RWPE2 (cell line): ENCODE measurements at regions not wholly inside any gene's neighbourhood (a gene's known extent, or its start where the extent isn't known, plus 50 kb on each side); places are given as distances from the start of the nearest gene placed in this dataset.

ENCODE experiments used
- ATAC-seq: fragments of 200-7000 bp; cut with Tn5 transposase; 3 replicates; pipeline ENCODE4 v1.9.1; 2021; ENCODE audit warnings: low read depth
- DNase-seq: peaks from one replicate; pipeline ENCODE4 v3.0.0-alpha.2; 2020; ENCODE audit warnings: low spot score
- H3K27ac ChIP-seq: fragments of 450-650 bp; 2 replicates; pipeline ENCODE4 v1.5.1; 2017; ENCODE audit warnings: mild to moderate bottlenecking; ENCODE audit not compliant: poor library complexity, severe bottlenecking
- H3K27me3 ChIP-seq: fragments of 250-450 bp; sonication (Bioruptor Pico); 2 replicates; pipeline ENCODE4 v1.5.1; 2021; ENCODE audit warnings: mild to moderate bottlenecking, moderate library complexity; ENCODE audit not compliant: insufficient read depth, poor library complexity, severe bottlenecking
- H3K36me3 ChIP-seq: fragments of 250-450 bp; sonication (Bioruptor Pico); 2 replicates; pipeline ENCODE4 v1.5.1; 2020; ENCODE audit warnings: low read depth, mild to moderate bottlenecking, moderate library complexity
- H3K4me1 ChIP-seq: fragments of 250-450 bp; sonication (Bioruptor Pico); 2 replicates; pipeline ENCODE4 v1.5.1; 2021; ENCODE audit warnings: mild to moderate bottlenecking, moderate library complexity; ENCODE audit not compliant: insufficient read depth, poor library complexity, severe bottlenecking
- H3K4me3 ChIP-seq: fragments of 250-450 bp; sonication (Bioruptor Pico); 2 replicates; pipeline ENCODE4 v1.5.1; 2021; ENCODE audit warnings: mild to moderate bottlenecking, moderate library complexity; ENCODE audit not compliant: severe bottlenecking
- H3K9me3 ChIP-seq: fragments of 250-450 bp; sonication (Bioruptor Pico); 2 replicates; pipeline ENCODE4 v1.5.1; 2021; ENCODE audit warnings: mild to moderate bottlenecking, moderate library complexity; ENCODE audit not compliant: severe bottlenecking
- CTCF ChIP-seq: fragments of 450-650 bp; IDR thresholded peaks from one replicate; pipeline ENCODE4 v1.5.1; 2017; ENCODE audit warnings: mild to moderate bottlenecking, moderate library complexity; ENCODE audit not compliant: poor library complexity, severe bottlenecking

DNA sequence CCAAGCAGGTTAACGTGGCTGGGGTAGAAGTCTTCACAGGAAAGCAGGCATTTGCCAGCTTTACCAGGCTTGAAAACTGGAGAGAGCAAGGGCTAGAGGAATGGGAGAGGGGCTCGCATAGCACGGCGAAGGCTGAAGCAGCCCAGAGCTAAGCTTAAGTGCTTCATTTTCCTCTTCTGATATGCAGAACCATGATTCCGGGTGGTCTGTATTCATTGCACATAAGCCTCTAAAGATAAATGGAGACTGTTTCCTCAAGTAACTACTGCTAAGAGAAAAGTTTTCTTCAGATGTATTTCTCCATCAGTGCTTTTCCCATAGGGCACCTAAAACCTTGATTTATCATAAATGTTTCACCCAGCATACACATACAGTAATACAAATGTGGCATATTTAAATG lies 414.1 kb downstream of the MLLT3 start:
- no peak for DNase-seq
- no peak for ATAC-seq
- peaks cover 7% of the 10 kb centered on the region for H3K4me1 ChIP-seq
- no peak for TF ChIP-seq CTCF
- H3K9me3 ChIP-seq: no peaks in the 10 kb centered on the region
- H3K27ac ChIP-seq: no peak overlapping the region
- H3K4me3 ChIP-seq: no peak overlapping the region
- no peaks in the 10 kb centered on the region for H3K36me3 ChIP-seq
- no peaks in the 10 kb centered on the region for H3K27me3 ChIP-seq

GRCh38 chr9:20207176-20207575 lies 415.1 kb downstream of the MLLT3 start:
- Histone ChIP-seq H3K27ac (no peak overlapping the region), H3K36me3 (no peaks in the 10 kb centered on the region), H3K4me1 (peaks cover 7% of the 10 kb centered on the region), H3K9me3 (no peaks in the 10 kb centered on the region), H3K27me3 (no peaks in the 10 kb centered on the region), H3K4me3 (no peak overlapping the region)
- ATAC-seq (no peak), DNase-seq (no peak)
- no peak for TF ChIP-seq CTCF

DNA sequence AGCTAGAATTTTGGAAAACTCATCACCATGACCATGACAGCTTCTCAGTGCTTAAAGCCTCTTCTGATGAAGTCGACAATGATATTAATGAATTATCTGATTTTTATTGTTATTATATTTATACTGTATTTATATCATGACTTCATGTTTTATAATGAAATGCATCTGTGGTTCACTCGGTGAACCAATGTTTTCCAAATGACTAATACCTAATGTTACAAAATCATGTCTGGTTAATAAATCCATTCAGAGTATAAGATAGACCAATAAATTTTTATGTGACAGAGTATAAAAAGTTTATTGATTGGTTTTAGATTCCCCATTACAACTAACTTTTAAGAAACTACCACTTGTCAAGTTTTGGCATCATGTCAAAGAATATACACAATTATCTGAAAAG lies 416.5 kb downstream of the MLLT3 start:
- peaks cover 7% of the 10 kb centered on the region for H3K4me1 ChIP-seq
- no peak for TF ChIP-seq CTCF
- no peaks in the 10 kb centered on the region for H3K27me3 ChIP-seq
- no peak overlapping the region for H3K4me3 ChIP-seq
- no peak for DNase-seq
- peak overlapping the region; percentile 24 for H3K27ac ChIP-seq
- H3K36me3 ChIP-seq: no peaks in the 10 kb centered on the region
- H3K9me3 ChIP-seq: no peaks in the 10 kb centered on the region
- ATAC-seq: peak; percentile 64; the same call in 2 of the 3 replicates

- DNase-seq: no peak
- Histone ChIP-seq H3K36me3 (no peaks in the 10 kb centered on the region), H3K4me3 (no peak overlapping the region), H3K9me3 (no peaks in the 10 kb centered on the region), H3K27me3 (no peaks in the 10 kb centered on the region), H3K27ac (no peak overlapping the region), H3K4me1 (peaks cover 5% of the 10 kb centered on the region)
- no peak for TF ChIP-seq CTCF
- ATAC-seq: no peak
These were observed 412.2 kb upstream of the SLC24A2 start for GRCh38 chr9:20200991-20201431.

DNA sequence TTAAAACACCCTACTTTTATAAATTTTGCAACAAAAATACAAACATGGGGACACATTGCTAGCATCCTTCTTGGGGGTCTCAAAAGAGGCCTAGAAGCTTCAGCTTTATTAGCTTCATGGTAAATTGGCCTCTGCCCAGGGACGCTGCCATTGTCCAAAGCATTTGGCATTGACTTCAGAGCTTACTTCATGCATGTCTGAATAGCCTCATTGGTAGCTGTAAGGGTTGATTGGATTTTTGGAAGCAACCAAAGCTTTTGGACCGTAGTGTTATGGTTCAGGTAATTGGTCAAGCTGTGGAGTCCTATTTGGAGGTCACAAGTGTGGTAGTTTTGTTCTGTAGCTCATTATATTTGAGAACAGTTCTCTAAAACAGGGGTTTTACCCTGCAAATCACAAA lies 411.7 kb upstream of the SLC24A2 start:
- no peak for ATAC-seq

More for the DNA sequence above, 411.7 kb upstream of the SLC24A2 start:
- Histone ChIP-seq H3K36me3 (no peaks in the 10 kb centered on the region), H3K4me1 (peaks cover under 1% of the 10 kb centered on the region), H3K4me3 (no peak overlapping the region), H3K9me3 (no peaks in the 10 kb centered on the region), H3K27ac (no peak overlapping the region), H3K27me3 (no peaks in the 10 kb centered on the region)
- TF ChIP-seq CTCF: no peak
- DNase-seq: no peak
